SK-N-SH treated with all-trans-retinoic acid at 6 μM for 48 hours (cell line): ENCODE measurements at regions not wholly inside any gene's neighbourhood (a gene's known extent, or its start where the extent isn't known, plus 50 kb on each side); places are given as distances from the start of the nearest gene placed in this dataset.

Experiments used
- ARNTL ChIP-seq: fragments of 450-650 bp; formaldehyde crosslinking; IDR thresholded peaks from 2 replicates; pipeline ENCODE4 v1.5.0; 2020; ENCODE audit warnings: low read depth, mild to moderate bottlenecking, moderate library complexity, borderline replicate concordance
- CSDC2 ChIP-seq: fragments of 250-450 bp; sonication (Bioruptor Pico); IDR thresholded peaks from 2 replicates; pipeline ENCODE4 v1.5.0; 2020; ENCODE audit warnings: mild to moderate bottlenecking, moderate library complexity
- ESRRG ChIP-seq: fragments of 250-450 bp; sonication (Bioruptor Pico); IDR thresholded peaks from 2 replicates; pipeline ENCODE4 v1.6.1; 2021; ENCODE audit warnings: mild to moderate bottlenecking
- GLIS3 ChIP-seq: fragments of 250-450 bp; sonication (Bioruptor Pico); IDR thresholded peaks from 2 replicates; pipeline ENCODE4 v1.5.0; 2020; ENCODE audit warnings: mild to moderate bottlenecking, moderate library complexity
- ISL1 ChIP-seq: fragments of 250-450 bp; sonication (Bioruptor Pico); IDR thresholded peaks from 2 replicates; pipeline ENCODE4 v2.1.2; 2022; ENCODE audit warnings: mild to moderate bottlenecking, moderate library complexity
- ZC3H10 ChIP-seq: fragments of 250-450 bp; sonication (Bioruptor Pico); IDR thresholded peaks from 2 replicates; pipeline ENCODE4 v1.5.1; 2021; ENCODE audit warnings: mild to moderate bottlenecking, moderate library complexity
- ZFP3 ChIP-seq: fragments of 250-450 bp; sonication (Bioruptor Pico); IDR thresholded peaks from 2 replicates; pipeline ENCODE4 v1.5.0; 2020; ENCODE audit warnings: mild to moderate bottlenecking, moderate library complexity
- ZFP30 ChIP-seq: fragments of 450-650 bp; formaldehyde crosslinking; IDR thresholded peaks from 2 replicates; pipeline ENCODE4 v1.5.0; 2022; ENCODE audit warnings: mild to moderate bottlenecking, moderate library complexity
- ZNF8 ChIP-seq: fragments of 450-650 bp; formaldehyde crosslinking; IDR thresholded peaks from 2 replicates; pipeline ENCODE4 v1.5.0; 2020; ENCODE audit warnings: mild to moderate bottlenecking, moderate library complexity
- TF ChIP-seq, protein P1 (sequence below): fragments of 250-450 bp; sonication (Bioruptor Pico); IDR thresholded peaks from 2 replicates; pipeline ENCODE4 v1.5.1; 2020; ENCODE audit warnings: low read depth, mild to moderate bottlenecking, moderate library complexity
- TF ChIP-seq, protein P2 (sequence below): fragments of 250-450 bp; sonication (Bioruptor Pico); IDR thresholded peaks from 2 replicates; pipeline ENCODE4 v1.8.0; 2020; ENCODE audit warnings: mild to moderate bottlenecking, moderate library complexity, borderline replicate concordance
- TF ChIP-seq, protein P3 (sequence below): fragments of 250-450 bp; sonication (Bioruptor Pico); IDR thresholded peaks from 2 replicates; pipeline ENCODE4 v1.8.0; 2021; ENCODE audit warnings: low read depth, mild to moderate bottlenecking, moderate library complexity, borderline replicate concordance
- TF ChIP-seq, protein P4 (sequence below): fragments of 250-450 bp; sonication (Bioruptor Pico); IDR thresholded peaks from 2 replicates; pipeline ENCODE4 v1.5.0; 2020; ENCODE audit warnings: mild to moderate bottlenecking, moderate library complexity
- TF ChIP-seq, protein P5 (sequence below): fragments of 250-450 bp; sonication (Bioruptor Pico); IDR thresholded peaks from 2 replicates; pipeline ENCODE4 v1.5.1; 2021; ENCODE audit warnings: mild to moderate bottlenecking, moderate library complexity

DNA sequence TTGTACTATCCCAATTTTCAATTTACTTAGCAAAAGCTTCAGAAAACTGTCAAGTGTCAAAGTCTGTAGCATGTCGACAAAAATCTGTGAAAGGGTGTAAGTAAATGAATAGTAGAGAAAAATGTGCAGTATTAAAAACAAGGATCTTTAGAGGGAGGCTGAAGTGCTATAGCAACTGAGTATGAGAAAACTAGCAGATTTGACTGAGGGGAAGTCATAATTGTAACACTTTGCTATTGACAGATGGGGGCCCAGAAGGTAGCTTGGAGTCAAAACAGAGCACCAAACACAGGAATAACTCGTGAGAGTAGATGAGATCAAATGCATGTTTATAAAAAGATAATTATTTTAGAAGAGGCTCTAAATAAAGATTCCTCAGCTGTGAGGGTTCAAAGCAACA, 657.7 kb downstream of the TMEM182 start:
- TF ChIP-seq, protein P1, sequence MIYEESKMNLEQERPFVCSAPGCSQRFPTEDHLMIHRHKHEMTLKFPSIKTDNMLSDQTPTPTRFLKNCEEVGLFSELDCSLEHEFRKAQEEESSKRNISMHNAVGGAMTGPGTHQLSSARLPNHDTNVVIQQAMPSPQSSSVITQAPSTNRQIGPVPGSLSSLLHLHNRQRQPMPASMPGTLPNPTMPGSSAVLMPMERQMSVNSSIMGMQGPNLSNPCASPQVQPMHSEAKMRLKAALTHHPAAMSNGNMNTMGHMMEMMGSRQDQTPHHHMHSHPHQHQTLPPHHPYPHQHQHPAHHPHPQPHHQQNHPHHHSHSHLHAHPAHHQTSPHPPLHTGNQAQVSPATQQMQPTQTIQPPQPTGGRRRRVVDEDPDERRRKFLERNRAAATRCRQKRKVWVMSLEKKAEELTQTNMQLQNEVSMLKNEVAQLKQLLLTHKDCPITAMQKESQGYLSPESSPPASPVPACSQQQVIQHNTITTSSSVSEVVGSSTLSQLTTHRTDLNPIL (CRISPR knock-in tag): no peak
- TF ChIP-seq ZNF8 (CRISPR knock-in tag) (no peak), ESRRG (CRISPR knock-in tag) (no peak), ARNTL (CRISPR knock-in tag) (no peak), ZFP3 (CRISPR knock-in tag) (no peak), ZC3H10 (no peak), ZFP30 (CRISPR knock-in tag) (no peak), ISL1 (CRISPR knock-in tag) (no peak), GLIS3 (CRISPR knock-in tag) (no peak), CSDC2 (no peak)
- TF ChIP-seq, protein P2, sequence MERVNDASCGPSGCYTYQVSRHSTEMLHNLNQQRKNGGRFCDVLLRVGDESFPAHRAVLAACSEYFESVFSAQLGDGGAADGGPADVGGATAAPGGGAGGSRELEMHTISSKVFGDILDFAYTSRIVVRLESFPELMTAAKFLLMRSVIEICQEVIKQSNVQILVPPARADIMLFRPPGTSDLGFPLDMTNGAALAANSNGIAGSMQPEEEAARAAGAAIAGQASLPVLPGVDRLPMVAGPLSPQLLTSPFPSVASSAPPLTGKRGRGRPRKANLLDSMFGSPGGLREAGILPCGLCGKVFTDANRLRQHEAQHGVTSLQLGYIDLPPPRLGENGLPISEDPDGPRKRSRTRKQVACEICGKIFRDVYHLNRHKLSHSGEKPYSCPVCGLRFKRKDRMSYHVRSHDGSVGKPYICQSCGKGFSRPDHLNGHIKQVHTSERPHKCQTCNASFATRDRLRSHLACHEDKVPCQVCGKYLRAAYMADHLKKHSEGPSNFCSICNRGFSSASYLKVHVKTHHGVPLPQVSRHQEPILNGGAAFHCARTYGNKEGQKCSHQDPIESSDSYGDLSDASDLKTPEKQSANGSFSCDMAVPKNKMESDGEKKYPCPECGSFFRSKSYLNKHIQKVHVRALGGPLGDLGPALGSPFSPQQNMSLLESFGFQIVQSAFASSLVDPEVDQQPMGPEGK (CRISPR knock-in tag): no peak
- TF ChIP-seq, protein P3, sequence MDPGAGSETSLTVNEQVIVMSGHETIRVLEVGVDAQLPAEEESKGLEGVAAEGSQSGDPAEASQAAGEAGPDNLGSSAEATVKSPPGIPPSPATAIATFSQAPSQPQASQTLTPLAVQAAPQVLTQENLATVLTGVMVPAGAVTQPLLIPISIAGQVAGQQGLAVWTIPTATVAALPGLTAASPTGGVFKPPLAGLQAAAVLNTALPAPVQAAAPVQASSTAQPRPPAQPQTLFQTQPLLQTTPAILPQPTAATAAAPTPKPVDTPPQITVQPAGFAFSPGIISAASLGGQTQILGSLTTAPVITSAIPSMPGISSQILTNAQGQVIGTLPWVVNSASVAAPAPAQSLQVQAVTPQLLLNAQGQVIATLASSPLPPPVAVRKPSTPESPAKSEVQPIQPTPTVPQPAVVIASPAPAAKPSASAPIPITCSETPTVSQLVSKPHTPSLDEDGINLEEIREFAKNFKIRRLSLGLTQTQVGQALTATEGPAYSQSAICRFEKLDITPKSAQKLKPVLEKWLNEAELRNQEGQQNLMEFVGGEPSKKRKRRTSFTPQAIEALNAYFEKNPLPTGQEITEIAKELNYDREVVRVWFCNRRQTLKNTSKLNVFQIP: no peak
- TF ChIP-seq, protein P4, sequence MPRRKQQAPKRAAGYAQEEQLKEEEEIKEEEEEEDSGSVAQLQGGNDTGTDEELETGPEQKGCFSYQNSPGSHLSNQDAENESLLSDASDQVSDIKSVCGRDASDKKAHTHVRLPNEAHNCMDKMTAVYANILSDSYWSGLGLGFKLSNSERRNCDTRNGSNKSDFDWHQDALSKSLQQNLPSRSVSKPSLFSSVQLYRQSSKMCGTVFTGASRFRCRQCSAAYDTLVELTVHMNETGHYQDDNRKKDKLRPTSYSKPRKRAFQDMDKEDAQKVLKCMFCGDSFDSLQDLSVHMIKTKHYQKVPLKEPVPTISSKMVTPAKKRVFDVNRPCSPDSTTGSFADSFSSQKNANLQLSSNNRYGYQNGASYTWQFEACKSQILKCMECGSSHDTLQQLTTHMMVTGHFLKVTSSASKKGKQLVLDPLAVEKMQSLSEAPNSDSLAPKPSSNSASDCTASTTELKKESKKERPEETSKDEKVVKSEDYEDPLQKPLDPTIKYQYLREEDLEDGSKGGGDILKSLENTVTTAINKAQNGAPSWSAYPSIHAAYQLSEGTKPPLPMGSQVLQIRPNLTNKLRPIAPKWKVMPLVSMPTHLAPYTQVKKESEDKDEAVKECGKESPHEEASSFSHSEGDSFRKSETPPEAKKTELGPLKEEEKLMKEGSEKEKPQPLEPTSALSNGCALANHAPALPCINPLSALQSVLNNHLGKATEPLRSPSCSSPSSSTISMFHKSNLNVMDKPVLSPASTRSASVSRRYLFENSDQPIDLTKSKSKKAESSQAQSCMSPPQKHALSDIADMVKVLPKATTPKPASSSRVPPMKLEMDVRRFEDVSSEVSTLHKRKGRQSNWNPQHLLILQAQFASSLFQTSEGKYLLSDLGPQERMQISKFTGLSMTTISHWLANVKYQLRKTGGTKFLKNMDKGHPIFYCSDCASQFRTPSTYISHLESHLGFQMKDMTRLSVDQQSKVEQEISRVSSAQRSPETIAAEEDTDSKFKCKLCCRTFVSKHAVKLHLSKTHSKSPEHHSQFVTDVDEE (CRISPR knock-in tag): no peak
- TF ChIP-seq, protein P5, sequence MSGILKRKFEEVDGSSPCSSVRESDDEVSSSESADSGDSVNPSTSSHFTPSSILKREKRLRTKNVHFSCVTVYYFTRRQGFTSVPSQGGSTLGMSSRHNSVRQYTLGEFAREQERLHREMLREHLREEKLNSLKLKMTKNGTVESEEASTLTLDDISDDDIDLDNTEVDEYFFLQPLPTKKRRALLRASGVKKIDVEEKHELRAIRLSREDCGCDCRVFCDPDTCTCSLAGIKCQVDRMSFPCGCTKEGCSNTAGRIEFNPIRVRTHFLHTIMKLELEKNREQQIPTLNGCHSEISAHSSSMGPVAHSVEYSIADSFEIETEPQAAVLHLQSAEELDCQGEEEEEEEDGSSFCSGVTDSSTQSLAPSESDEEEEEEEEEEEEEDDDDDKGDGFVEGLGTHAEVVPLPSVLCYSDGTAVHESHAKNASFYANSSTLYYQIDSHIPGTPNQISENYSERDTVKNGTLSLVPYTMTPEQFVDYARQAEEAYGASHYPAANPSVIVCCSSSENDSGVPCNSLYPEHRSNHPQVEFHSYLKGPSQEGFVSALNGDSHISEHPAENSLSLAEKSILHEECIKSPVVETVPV (CRISPR knock-in tag): no peak
